ENCODE measurements at regions not wholly inside any gene's neighbourhood (a gene's known extent, or its start where the extent isn't known, plus 50 kb on each side); places are given as distances from the start of the nearest gene placed in this dataset.

- DNase-seq, result no peak
- Histone ChIP-seq H3K27me3 (ENCODE audit: control insufficient read depth, insufficient read depth, low read length) (no peaks in the 10 kb centered on the region), H3K36me3 (replicated peaks; ENCODE audit: control insufficient read depth, insufficient read depth, low read length) (no peaks in the 10 kb centered on the region), H3K4me3 (ENCODE audit: insufficient read depth, low read depth, low read length) (no peak overlapping the region)
Measured at GRCh38 chr9:20016611-20017010, 227.8 kb upstream of the SLC24A2 start.

DNA sequence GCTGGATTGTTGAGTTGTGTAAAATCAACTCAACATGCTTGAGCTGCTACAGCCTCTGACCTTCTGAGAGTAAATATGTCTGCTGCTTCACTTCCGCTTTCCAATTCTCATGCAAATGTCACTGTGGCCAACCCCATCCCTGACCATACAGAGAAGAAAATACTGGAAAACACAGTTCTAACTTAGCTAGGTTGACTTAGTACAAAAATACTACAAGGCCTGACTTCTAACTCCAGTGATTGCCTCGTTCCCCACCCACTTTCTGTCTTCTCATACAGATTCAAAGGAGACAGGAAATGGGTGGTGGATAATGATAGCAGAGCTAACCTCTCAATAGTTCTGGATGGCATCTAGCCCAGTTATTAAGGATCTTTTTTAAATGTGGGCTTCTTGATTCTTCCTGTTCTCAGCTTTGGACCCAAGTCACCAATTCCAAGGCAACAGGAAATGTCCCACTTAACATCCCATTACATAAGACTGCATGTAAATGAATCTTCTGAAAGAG, 226.6 kb upstream of the SLC24A2 start:
- H3K27me3 ChIP-seq (ENCODE audit: control insufficient read depth, insufficient read depth, low read length), result no peaks in the 10 kb centered on the region
- DNase-seq, result no peak
- no peak overlapping the region for H3K4me3 ChIP-seq (ENCODE audit: insufficient read depth, low read depth, low read length)
- no peaks in the 10 kb centered on the region for H3K36me3 ChIP-seq (replicated peaks; ENCODE audit: control insufficient read depth, insufficient read depth, low read length)

DNA sequence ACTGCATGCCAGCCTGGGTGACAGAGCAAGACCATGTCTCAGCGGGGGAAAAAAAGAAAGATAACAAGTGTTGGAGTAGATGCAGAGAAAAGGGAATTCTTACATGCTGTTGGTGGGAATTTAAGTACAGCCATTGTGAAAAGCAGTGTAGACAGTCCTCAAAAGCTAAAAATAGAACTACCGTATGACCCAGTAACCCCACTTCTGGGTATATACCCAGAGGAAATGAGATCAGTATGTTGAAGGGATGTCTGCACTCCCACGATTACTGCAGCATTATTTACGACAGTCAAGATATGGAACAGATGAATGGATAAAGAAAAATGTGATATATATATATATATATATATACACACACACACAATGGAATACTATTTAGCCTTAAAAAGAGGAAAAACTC, 225.3 kb upstream of the SLC24A2 start:
- H3K36me3 ChIP-seq (replicated peaks; ENCODE audit: control insufficient read depth, insufficient read depth, low read length), result no peaks in the 10 kb centered on the region
- H3K4me3 ChIP-seq (ENCODE audit: insufficient read depth, low read depth, low read length), result no peak overlapping the region
- no peak for DNase-seq
- H3K27me3 ChIP-seq (ENCODE audit: control insufficient read depth, insufficient read depth, low read length), result no peaks in the 10 kb centered on the region

DNA sequence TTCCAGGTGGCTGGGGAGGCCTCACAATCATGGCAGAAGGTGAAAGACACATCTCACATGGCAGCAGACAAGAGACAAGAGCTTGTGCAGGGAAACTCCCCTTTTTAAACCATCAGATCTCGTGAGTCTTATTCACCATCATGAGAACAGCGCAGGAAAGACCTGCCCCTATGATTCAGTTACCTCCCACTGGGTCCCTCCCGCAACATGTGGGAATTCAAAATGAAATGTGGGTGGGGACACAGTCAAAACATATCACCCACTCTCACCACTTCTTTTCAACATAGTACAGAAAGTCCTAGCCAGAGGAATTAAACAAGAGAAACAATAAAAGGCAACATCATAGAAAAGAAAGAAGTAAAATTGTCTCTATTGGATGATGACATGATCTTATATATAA, 223.4 kb upstream of the SLC24A2 start:
- no peaks in the 10 kb centered on the region for H3K36me3 ChIP-seq (replicated peaks; ENCODE audit: control insufficient read depth, insufficient read depth, low read length)

DNA sequence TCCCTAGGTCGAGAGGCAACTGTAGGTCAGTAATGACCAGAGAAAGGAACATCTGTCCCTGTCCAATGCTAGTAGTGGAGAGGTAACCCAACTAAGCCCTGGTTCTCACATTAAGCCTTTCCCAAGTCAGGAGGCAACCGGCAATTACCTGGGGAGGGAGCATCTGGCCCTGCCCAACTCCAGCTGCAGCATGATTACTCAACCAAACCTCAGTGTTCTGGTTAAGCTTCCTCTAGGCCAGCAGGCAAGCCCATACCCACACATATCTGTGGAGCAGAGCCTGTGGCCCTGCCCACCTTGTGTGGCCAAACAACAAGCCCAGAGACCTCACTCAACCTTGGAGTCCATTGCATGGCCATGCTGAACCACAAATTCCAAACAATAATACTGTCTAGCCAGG, 220.8 kb upstream of the SLC24A2 start:
- no peaks in the 10 kb centered on the region for H3K36me3 ChIP-seq (replicated peaks; ENCODE audit: control insufficient read depth, insufficient read depth, low read length)
- DNase-seq, result no peak

More for the DNA sequence above, 223.4 kb upstream of the SLC24A2 start:
- Histone ChIP-seq H3K27me3 (ENCODE audit: control insufficient read depth, insufficient read depth, low read length) (no peaks in the 10 kb centered on the region), H3K4me3 (ENCODE audit: insufficient read depth, low read depth, low read length) (no peak overlapping the region)
- no peak for DNase-seq

DNA sequence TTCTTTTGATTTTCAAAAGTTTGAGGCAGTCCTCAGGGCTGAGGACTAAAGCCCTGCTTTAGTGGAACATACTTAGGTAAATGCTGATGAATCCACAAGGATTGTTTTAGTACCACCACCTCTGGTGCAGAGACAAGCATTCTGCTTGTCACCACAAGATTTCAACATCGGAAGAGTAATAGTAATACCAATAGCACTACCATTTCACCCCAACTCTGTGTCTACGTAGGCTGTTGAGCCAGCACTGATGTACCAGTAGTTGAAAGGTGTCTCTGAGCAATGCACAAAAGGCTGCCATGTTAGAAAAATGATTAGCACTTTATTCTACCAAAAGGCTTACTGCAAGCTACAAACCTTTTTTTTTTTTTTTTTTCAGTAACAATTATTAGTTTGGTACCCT, 213.2 kb upstream of the SLC24A2 start:
- no peak for DNase-seq
- Histone ChIP-seq H3K27me3 (ENCODE audit: control insufficient read depth, insufficient read depth, low read length) (no peaks in the 10 kb centered on the region), H3K36me3 (replicated peaks; ENCODE audit: control insufficient read depth, insufficient read depth, low read length) (no peaks in the 10 kb centered on the region), H3K4me3 (ENCODE audit: insufficient read depth, low read depth, low read length) (no peak overlapping the region)

More for the DNA sequence above, 220.8 kb upstream of the SLC24A2 start:
- no peaks in the 10 kb centered on the region for H3K27me3 ChIP-seq (ENCODE audit: control insufficient read depth, insufficient read depth, low read length)
- H3K4me3 ChIP-seq (ENCODE audit: insufficient read depth, low read depth, low read length), result no peak overlapping the region

- Histone ChIP-seq H3K27me3 (ENCODE audit: control insufficient read depth, insufficient read depth, low read length) (no peaks in the 10 kb centered on the region), H3K36me3 (replicated peaks; ENCODE audit: control insufficient read depth, insufficient read depth, low read length) (no peaks in the 10 kb centered on the region), H3K4me3 (ENCODE audit: insufficient read depth, low read depth, low read length) (no peak overlapping the region)
- DNase-seq, result no peak
Measured at GRCh38 chr9:20001058-20001457, 212.2 kb upstream of the SLC24A2 start.

GRCh38 chr9:19999491-20000057, 210.7 kb upstream of the SLC24A2 start:
- H3K36me3 ChIP-seq (replicated peaks; ENCODE audit: control insufficient read depth, insufficient read depth, low read length), result no peaks in the 10 kb centered on the region
- H3K27me3 ChIP-seq (ENCODE audit: control insufficient read depth, insufficient read depth, low read length), result no peaks in the 10 kb centered on the region
- no peak for DNase-seq
- no peak overlapping the region for H3K4me3 ChIP-seq (ENCODE audit: insufficient read depth, low read depth, low read length)

GRCh38 chr9:19998823-19999455, 210.1 kb upstream of the SLC24A2 start:
- Histone ChIP-seq H3K4me3 (ENCODE audit: insufficient read depth, low read depth, low read length) (no peak overlapping the region), H3K27me3 (ENCODE audit: control insufficient read depth, insufficient read depth, low read length) (no peaks in the 10 kb centered on the region), H3K36me3 (replicated peaks; ENCODE audit: control insufficient read depth, insufficient read depth, low read length) (no peaks in the 10 kb centered on the region)
- DNase-seq, result no peak

DNA sequence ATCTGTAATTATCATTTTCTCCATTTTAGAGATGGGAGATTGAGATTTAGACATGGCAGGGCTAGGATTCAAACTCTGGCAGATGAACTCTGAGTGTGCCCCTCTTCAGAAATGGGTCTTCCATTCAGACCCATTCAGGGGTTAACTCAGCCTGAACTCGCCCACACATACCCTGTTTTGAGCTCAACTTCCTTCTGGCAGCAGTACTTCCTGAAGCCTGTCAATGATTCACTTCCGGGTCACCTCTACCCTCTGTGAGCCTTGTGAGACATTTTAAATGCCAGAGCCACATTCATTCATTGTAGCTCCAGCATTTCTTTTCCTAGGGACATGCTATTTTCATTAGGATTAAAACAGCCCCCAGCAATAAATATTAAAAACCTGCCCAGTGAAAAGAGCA, 209.3 kb upstream of the SLC24A2 start:
- Histone ChIP-seq H3K4me3 (ENCODE audit: insufficient read depth, low read depth, low read length) (no peak overlapping the region), H3K27me3 (ENCODE audit: control insufficient read depth, insufficient read depth, low read length) (no peaks in the 10 kb centered on the region)
- DNase-seq, result no peak

DNA sequence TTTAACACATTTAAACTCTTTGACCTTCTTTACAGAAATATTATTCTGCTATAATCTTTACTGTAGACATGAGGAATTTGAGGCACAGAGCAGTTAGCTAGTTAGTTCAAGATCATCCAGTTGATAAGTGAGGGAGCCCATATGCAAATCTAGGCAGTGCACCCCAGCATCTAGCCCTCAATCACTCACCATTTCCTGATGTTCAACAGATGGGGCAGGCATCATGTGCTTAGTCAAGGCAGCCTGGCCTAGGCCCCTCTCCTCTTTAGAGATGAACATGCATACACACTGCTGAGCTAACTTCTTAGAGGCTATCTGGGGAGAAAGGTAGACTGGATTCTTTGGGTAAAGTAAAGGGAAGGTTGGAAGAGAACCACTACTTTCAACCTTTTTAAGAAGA, 206.8 kb upstream of the SLC24A2 start:
- Histone ChIP-seq H3K4me3 (ENCODE audit: insufficient read depth, low read depth, low read length) (no peak overlapping the region), H3K36me3 (replicated peaks; ENCODE audit: control insufficient read depth, insufficient read depth, low read length) (no peaks in the 10 kb centered on the region), H3K27me3 (ENCODE audit: control insufficient read depth, insufficient read depth, low read length) (no peaks in the 10 kb centered on the region)
- no peak for DNase-seq

More for the DNA sequence above, 209.3 kb upstream of the SLC24A2 start:
- H3K36me3 ChIP-seq (replicated peaks; ENCODE audit: control insufficient read depth, insufficient read depth, low read length), result no peaks in the 10 kb centered on the region

- H3K27me3 ChIP-seq (ENCODE audit: control insufficient read depth, insufficient read depth, low read length), result no peaks in the 10 kb centered on the region
- H3K4me3 ChIP-seq (ENCODE audit: insufficient read depth, low read depth, low read length), result no peak overlapping the region
- DNase-seq, result no peak
- H3K36me3 ChIP-seq (replicated peaks; ENCODE audit: control insufficient read depth, insufficient read depth, low read length), result no peaks in the 10 kb centered on the region
Measured at GRCh38 chr9:19994296-19994695, 205.5 kb upstream of the SLC24A2 start.

DNA sequence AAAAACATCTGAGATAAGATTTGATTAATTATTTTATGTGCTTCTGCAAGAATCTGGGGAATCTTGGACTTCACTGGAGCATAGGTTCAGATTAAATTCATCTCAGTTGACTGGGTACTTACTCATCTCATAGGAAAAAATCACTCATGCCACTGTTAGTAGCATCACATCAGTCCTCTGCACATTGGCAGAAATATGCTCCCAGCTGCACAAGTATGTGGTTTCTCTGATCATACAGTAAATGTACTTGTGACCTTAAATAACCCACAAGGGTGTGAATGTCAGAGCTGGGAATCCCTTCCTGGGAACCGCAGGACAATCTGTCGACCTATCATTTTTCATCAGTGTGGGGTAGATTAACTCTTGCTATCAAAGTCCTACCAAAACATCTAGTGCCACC, 203.7 kb upstream of the SLC24A2 start:
- DNase-seq, result no peak
- no peaks in the 10 kb centered on the region for H3K27me3 ChIP-seq (ENCODE audit: control insufficient read depth, insufficient read depth, low read length)
- H3K36me3 ChIP-seq (replicated peaks; ENCODE audit: control insufficient read depth, insufficient read depth, low read length), result no peaks in the 10 kb centered on the region
- H3K4me3 ChIP-seq (ENCODE audit: insufficient read depth, low read depth, low read length), result no peak overlapping the region

- no peaks in the 10 kb centered on the region for H3K27me3 ChIP-seq (ENCODE audit: control insufficient read depth, insufficient read depth, low read length)
- no peaks in the 10 kb centered on the region for H3K36me3 ChIP-seq (replicated peaks; ENCODE audit: control insufficient read depth, insufficient read depth, low read length)
- DNase-seq, result no peak
- no peak overlapping the region for H3K4me3 ChIP-seq (ENCODE audit: insufficient read depth, low read depth, low read length)
Measured at GRCh38 chr9:19989213-19989612, 200.4 kb upstream of the SLC24A2 start.

- H3K4me3 ChIP-seq (ENCODE audit: insufficient read depth, low read depth, low read length), result no peak overlapping the region
- no peaks in the 10 kb centered on the region for H3K36me3 ChIP-seq (replicated peaks; ENCODE audit: control insufficient read depth, insufficient read depth, low read length)
- no peaks in the 10 kb centered on the region for H3K27me3 ChIP-seq (ENCODE audit: control insufficient read depth, insufficient read depth, low read length)
- no peak for DNase-seq
Measured at GRCh38 chr9:19988281-19988680, 199.4 kb upstream of the SLC24A2 start.
